ENCODE measurements at regions not wholly inside any gene's neighbourhood (a gene's known extent, or its start where the extent isn't known, plus 50 kb on each side); places are given as distances from the start of the nearest gene placed in this dataset.

- TF ChIP-seq, protein P1, sequence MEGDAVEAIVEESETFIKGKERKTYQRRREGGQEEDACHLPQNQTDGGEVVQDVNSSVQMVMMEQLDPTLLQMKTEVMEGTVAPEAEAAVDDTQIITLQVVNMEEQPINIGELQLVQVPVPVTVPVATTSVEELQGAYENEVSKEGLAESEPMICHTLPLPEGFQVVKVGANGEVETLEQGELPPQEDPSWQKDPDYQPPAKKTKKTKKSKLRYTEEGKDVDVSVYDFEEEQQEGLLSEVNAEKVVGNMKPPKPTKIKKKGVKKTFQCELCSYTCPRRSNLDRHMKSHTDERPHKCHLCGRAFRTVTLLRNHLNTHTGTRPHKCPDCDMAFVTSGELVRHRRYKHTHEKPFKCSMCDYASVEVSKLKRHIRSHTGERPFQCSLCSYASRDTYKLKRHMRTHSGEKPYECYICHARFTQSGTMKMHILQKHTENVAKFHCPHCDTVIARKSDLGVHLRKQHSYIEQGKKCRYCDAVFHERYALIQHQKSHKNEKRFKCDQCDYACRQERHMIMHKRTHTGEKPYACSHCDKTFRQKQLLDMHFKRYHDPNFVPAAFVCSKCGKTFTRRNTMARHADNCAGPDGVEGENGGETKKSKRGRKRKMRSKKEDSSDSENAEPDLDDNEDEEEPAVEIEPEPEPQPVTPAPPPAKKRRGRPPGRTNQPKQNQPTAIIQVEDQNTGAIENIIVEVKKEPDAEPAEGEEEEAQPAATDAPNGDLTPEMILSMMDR (conservative IDR thresholded peaks at IDR 0.05), result no peak
- no peaks in the 10 kb centered on the region for H3K23me2 ChIP-seq (ENCODE audit: insufficient read length, low read depth, low read length, poor library complexity, severe bottlenecking)
- H4K20me1 ChIP-seq (ENCODE audit: control insufficient read depth, insufficient read depth, insufficient read length), result no peaks in the 10 kb centered on the region
- no peak overlapping the region for H3K18ac ChIP-seq (ENCODE audit: insufficient read length, low read depth, low read length)
- DNase-seq, result no peak
- H2AK5ac ChIP-seq (ENCODE audit: insufficient read length, low read length), result no peak overlapping the region
- H4K5ac ChIP-seq (ENCODE audit: insufficient read length, low read depth, low read length), result no peak overlapping the region
- no peak overlapping the region for H3K27ac ChIP-seq (ENCODE audit: insufficient read length, low read depth, low read length)
- H4K8ac ChIP-seq (replicated peaks; ENCODE audit: insufficient read length, low read depth, low read length), result no peak overlapping the region
- H3K27me3 ChIP-seq (ENCODE audit: insufficient read depth, low read length), result no peaks in the 10 kb centered on the region
- H2AFZ ChIP-seq (ENCODE audit: low read length), result no peak overlapping the region
- H3K9me3 Mint-ChIP-seq, result peaks cover 13 to 16% of the 10 kb centered on the region in 2 experiments
- no peak overlapping the region for H3K23ac ChIP-seq (ENCODE audit: insufficient read length, low read depth, low read length)
- no peak overlapping the region for H3K27ac Mint-ChIP-seq
- H4K91ac ChIP-seq (ENCODE audit: insufficient read length, low read depth, low read length), result no peak overlapping the region
- no peak overlapping the region for H2BK20ac ChIP-seq (ENCODE audit: low read depth, low read length, poor library complexity, severe bottlenecking)
- H3T11ph ChIP-seq (ENCODE audit: low read length), result no peak overlapping the region
- H3K9ac ChIP-seq (ENCODE audit: extremely low read depth, insufficient read length, low read length), result no peak overlapping the region
- H2BK5ac ChIP-seq (ENCODE audit: insufficient read length, low read length), result no peak overlapping the region
- no peak overlapping the region for H3K14ac ChIP-seq (ENCODE audit: insufficient read depth, low read length)
- H3K4me1 ChIP-seq (ENCODE audit: insufficient read depth, low read length), result no peaks in the 10 kb centered on the region
- H2BK15ac ChIP-seq (ENCODE audit: low read depth, low read length), result no peak overlapping the region
- H3K27me3 Mint-ChIP-seq (ENCODE audit: low read depth), result no peaks in the 10 kb centered on the region
- no peak overlapping the region for H3K4ac ChIP-seq (ENCODE audit: low read depth, low read length)
- H3K36me3 Mint-ChIP-seq (ENCODE audit: insufficient read depth in 1 of 3, low read depth in 3 of 3), result peaks cover 0 to 19% (median 4%) of the 10 kb centered on the region in 3 experiments; a peak in 4 of 7 replicates
- no peak overlapping the region for H3K4me3 Mint-ChIP-seq
- no peak overlapping the region for H2BK12ac ChIP-seq (ENCODE audit: insufficient read length, low read depth, low read length)
- no peak overlapping the region for H3K4me2 ChIP-seq (ENCODE audit: insufficient read depth, insufficient read length, low read length)
- no peaks in the 10 kb centered on the region for H3K4me1 Mint-ChIP-seq
- H3K79me1 ChIP-seq (ENCODE audit: insufficient read depth, low read depth, low read length, poor library complexity, severe bottlenecking), result no peaks in the 10 kb centered on the region
- no peak overlapping the region for H2BK120ac ChIP-seq (ENCODE audit: low read depth, low read length, poor library complexity, severe bottlenecking)
- no peaks in the 10 kb centered on the region for H3K9me3 ChIP-seq (ENCODE audit: control insufficient read depth, low read depth, low read length)
- H3K56ac ChIP-seq (ENCODE audit: insufficient read length, low read depth, low read length), result no peak overlapping the region
- no peaks in the 10 kb centered on the region for H3K79me2 ChIP-seq (ENCODE audit: insufficient read depth, low read length)
Observed at GRCh38 chr5:99355881-99356280, 427.1 kb upstream of the CHD1 start.
